GM18511 (cell line): ENCODE measurements at regions not wholly inside any gene's neighbourhood (a gene's known extent, or its start where the extent isn't known, plus 50 kb on each side); places are given as distances from the start of the nearest gene placed in this dataset.

ENCODE experiments used
- ATAC-seq: cut with Tn5 transposase; IDR thresholded peaks from one replicate; pipeline ENCODE4 v1.9.1; 2021; ENCODE audit warnings: mild to moderate bottlenecking, moderate library complexity; ENCODE audit not compliant: unreplicated experiment

DNA sequence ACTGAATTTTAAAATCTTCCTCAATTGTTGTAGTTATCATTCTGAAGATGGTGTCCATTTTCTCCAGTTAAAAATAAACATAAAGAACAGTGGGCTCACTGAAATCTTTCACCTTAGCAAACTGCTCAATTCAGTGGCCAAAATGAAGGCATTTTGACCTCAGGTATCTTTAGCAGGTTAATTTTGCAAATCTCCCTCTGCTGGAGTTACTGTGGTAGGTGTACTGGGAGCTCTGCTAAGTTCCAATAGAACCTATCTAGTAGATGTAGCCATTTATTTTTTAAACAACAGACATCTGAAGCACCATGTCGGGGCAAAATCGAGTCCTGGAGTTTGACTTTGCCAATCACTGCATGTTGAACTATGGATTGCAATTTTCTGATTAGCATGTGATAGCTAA lies 177.1 kb downstream of the IRS1 start:
- ATAC-seq = no peak

GRCh38 chr2:226620176-226620575 lies 179.4 kb downstream of the IRS1 start:
- ATAC-seq = no peak

DNA sequence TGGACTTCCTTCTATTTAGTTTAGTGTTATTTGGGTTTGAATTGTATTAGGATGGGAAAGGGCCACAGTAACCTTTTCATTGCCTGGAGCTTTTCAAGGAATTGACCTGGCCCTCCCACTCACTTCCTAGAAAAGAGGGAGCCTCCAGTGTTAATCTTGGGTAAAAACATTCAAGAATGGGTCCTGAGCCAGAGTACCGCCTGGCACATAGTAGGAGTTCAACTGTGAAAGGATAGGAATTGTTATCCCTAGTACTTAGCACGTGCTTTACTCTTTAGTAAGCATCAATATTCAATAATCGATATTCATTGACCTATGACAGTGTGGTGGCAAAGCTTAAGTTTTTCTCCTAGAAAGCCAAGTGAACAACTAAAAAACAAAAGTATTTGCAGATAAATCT lies 179.9 kb downstream of the IRS1 start:
- no peak for ATAC-seq

DNA sequence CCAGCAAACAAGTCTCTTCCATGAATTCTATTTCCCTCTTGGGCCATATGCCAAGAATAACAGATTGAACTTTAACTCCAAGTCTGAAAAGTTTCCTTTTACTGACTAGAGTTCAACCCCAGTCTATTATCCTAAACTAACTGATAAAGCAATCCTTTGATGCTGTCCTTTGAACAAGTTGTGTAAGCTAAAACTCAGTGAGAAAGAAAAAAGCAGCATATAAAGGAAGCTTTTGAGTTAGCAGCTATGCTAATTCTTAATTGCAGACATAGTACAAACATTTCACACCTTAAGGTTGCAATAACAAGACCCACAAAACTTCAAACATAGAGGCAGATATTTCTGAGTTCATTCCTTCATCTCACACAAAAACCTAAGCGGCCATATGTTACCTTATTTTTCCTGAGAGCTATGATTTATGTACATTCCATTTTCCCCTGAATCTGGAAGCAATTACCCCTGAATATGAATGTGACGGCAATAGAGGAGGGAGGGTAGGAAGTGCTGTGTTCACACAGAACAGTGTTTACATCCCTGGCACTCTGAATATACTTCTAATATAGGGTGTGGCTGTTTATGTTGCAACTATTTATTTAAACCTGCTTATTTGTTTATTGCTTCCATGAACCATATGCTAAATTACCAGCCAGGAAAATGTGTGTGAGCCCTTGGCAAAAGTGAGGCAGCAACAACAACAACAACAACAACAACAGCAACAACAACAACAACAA lies 180.6 kb downstream of the IRS1 start:
- ATAC-seq = no peak

DNA sequence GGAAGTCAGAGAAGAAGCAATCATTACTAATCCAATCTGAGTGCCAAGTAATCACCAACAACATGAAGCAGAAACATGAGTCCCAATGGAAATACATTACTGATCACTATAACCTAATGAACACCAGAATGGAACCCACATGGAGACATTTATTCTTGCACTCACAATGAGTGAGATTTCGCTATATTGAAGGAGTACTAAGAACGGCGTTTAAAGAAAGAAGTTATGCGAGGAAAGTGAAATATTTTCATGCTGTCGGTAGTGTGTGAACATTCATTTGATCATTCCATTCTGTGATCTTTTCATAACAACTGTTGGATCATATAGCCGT lies 181.1 kb downstream of the IRS1 start:
- no peak for ATAC-seq

DNA sequence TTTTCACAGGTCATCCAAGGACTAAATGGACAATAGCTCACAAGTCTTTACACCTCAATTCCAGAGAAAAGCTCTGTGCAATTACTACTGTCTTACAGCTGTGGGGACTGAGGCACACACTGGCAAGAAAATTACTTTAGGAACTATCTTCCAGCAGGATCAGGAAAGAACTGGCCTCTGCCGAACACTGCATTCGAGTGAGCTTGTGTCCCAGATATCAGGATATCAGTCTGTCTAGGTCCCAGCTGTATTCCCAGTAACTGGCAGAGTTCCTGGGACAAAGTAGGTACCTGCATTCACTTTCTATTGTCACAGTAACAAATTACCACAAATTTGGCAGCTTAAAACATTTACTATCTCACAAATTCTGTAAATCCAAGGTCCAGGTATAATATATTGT lies 183.7 kb downstream of the IRS1 start:
- no peak for ATAC-seq

DNA sequence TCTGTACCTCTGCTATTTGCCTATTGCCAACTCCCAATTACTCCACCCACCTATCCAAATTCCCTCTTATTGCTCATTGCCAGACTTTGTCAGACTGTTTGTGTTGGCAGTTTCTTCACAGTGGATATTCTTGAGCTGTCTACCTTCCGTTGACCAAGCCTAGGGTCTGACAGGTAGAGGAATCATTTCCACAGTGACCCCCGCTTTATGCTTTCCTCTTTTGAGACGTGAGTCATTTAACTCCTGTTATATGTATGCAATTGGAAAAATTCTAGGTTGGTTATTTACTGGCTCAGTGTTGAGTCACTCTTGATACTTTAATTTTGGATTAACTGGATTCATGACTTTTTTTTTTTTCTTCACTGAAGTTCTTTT lies 187.7 kb downstream of the IRS1 start:
- no peak for ATAC-seq

GRCh38 chr2:226611196-226611943 lies 188.2 kb downstream of the IRS1 start:
- ATAC-seq = no peak

DNA sequence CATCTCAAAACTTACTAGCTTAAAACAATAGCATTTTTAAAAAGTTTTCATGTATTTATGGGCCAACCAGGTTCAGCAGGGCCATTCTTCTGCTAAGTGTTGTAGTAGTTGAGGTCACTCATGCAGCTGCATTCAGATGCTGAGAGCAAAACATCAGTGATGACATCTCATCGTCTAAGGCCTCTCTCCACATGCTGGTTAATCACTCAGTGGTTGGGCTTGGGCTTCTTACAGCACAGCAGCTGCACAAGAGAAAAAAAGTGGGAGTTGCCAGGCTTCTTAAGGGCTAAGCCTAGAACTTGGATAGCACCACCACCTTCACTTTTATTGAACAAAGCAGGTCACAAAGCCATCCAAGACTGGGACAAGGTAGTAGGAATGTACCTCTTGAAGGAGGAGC lies 190.3 kb downstream of the IRS1 start:
- no peak for ATAC-seq

DNA sequence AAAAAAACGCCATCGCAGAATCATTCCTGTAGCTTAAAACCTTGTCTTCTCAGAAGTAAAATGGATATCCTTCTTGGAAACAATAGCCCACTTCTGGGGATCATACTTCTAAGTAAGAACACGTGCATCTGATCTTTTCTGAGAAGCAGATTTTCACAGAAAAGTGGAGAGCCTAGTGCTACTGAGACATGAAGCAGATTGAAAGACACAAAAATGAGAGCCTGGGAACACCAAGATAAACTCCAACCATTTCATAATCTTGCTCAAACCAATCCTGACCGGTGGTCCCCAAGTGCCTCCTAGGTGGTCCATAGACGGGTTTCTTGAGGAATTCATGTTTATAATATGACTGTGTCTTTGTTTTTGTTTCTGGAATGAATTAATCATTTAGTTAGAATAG lies 191.2 kb downstream of the IRS1 start:
- ATAC-seq = no peak

GRCh38 chr2:226607379-226607778 lies 192.2 kb downstream of the IRS1 start:
- no peak for ATAC-seq

GRCh38 chr2:226605642-226606041 lies 194.0 kb downstream of the IRS1 start:
- ATAC-seq = no peak

GRCh38 chr2:226603606-226604005 lies 196.0 kb downstream of the IRS1 start:
- no peak for ATAC-seq

- no peak for ATAC-seq
Measured at GRCh38 chr2:226601881-226602662, 197.5 kb downstream of the IRS1 start.

GRCh38 chr2:226600802-226601201 lies 198.8 kb downstream of the IRS1 start:
- ATAC-seq = no peak

GRCh38 chr2:226600184-226600583 lies 199.4 kb downstream of the IRS1 start:
- no peak for ATAC-seq

GRCh38 chr2:226589043-226589442 lies 210.6 kb downstream of the IRS1 start:
- no peak for ATAC-seq

GRCh38 chr2:226585130-226585561 lies 214.5 kb downstream of the IRS1 start:
- ATAC-seq = no peak

DNA sequence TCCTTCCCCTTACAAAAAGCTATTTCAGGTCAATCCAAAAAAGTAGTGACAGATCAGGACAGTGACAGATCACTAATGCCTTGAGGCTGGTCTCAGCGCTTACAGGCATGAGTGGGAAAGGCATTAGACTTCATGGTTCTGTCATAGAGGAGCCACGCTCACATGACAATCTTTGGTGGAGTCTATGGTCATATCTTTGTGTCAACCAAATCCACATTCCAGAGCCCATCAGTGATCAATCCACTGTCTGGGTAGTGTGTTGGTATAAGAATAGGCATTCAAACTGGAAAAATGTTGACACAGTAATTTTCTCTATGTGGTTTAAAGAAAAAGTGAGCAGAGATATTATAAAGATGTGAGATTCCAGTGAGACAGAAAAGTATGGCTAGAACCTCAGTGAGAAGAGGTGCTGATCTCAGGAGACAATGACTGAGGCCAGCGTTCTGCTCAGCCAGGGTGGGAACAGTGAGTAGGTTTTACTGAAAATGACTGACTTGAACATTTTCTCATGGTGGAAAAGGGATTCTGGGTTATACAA lies 215.0 kb downstream of the IRS1 start:
- ATAC-seq = no peak

- ATAC-seq = no peak
Measured at GRCh38 chr2:226583715-226584114, 215.9 kb downstream of the IRS1 start.

DNA sequence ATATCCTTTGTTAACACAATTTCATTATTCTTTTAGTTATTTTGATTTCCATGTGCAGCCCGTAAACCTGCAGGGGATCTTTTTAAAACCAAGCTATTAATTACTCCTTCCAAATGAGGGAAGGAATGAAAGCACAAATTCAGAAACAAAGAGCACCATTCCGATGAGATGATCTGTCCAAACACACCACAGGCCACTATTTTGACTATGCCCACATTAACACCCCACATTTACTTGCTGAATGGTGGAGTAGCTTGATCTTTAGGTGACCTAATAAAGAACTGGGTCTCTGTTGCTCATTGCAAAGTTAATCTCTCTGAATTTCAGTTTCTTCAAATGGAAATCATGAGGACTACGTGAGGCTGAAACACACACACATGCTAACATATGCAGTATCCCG lies 218.0 kb downstream of the IRS1 start:
- ATAC-seq = no peak

GRCh38 chr2:226581004-226581403 lies 218.6 kb downstream of the IRS1 start:
- ATAC-seq = no peak
